ENCODE measurements at regions not wholly inside any gene's neighbourhood (a gene's known extent, or its start where the extent isn't known, plus 50 kb on each side); places are given as distances from the start of the nearest gene placed in this dataset.

DNA sequence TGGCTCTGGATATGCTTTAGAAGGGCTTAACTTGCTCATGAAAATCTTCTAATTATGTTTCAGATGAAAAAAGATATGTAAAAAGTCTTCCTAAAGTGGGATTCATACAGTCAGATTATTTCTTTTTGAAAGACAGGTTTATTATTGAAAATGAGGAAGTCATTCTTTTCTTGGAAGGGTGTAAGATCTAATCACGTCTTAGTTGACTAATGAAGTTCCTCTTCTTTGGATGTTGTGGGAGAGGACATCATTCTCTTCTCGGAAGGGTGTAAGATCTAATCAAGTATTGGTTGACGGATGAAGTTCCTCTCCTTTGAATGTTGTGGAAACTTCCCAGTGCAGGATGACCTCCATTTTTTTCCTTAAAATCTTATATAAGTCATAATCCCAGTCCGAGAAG lies 74.9 kb downstream of the ALG10 start:
- H3K36me3 ChIP-seq (ENCODE audit: control insufficient read depth in 2 of 2, insufficient read depth in 1 of 2, low read length in 2 of 2) = no peaks in the 10 kb centered on the region
- POLR2A ChIA-PET = no interaction called here
- no peaks in the 10 kb centered on the region for H3K9me3 ChIP-seq (ENCODE audit: control insufficient read depth, insufficient read depth, low read depth, low read length)
- TF ChIP-seq KLF8 (tag by site-specific recombination; IDR thresholded peaks at IDR 0.05) = no peak
- TF ChIP-seq ZNF19 (tag by site-specific recombination; IDR thresholded peaks at IDR 0.05; ENCODE audit: low read depth) = no peak
- TF ChIP-seq ZNF211 (tag by site-specific recombination; IDR thresholded peaks at IDR 0.05; ENCODE audit: low read depth) = no peak
- no peak for TF ChIP-seq ZNF610 (tag by site-specific recombination; IDR thresholded peaks at IDR 0.05; ENCODE audit: borderline replicate concordance)
- TF ChIP-seq, protein P1, sequence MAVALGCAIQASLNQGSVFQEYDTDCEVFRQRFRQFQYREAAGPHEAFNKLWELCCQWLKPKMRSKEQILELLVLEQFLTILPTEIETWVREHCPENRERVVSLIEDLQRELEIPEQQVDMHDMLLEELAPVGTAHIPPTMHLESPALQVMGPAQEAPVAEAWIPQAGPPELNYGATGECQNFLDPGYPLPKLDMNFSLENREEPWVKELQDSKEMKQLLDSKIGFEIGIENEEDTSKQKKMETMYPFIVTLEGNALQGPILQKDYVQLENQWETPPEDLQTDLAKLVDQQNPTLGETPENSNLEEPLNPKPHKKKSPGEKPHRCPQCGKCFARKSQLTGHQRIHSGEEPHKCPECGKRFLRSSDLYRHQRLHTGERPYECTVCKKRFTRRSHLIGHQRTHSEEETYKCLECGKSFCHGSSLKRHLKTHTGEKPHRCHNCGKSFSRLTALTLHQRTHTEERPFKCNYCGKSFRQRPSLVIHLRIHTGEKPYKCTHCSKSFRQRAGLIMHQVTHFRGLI (tag by site-specific recombination; IDR thresholded peaks at IDR 0.05) = no peak
- no peak for TF ChIP-seq ZNF626 (tag by site-specific recombination; IDR thresholded peaks at IDR 0.05)
- TF ChIP-seq, protein P2, sequence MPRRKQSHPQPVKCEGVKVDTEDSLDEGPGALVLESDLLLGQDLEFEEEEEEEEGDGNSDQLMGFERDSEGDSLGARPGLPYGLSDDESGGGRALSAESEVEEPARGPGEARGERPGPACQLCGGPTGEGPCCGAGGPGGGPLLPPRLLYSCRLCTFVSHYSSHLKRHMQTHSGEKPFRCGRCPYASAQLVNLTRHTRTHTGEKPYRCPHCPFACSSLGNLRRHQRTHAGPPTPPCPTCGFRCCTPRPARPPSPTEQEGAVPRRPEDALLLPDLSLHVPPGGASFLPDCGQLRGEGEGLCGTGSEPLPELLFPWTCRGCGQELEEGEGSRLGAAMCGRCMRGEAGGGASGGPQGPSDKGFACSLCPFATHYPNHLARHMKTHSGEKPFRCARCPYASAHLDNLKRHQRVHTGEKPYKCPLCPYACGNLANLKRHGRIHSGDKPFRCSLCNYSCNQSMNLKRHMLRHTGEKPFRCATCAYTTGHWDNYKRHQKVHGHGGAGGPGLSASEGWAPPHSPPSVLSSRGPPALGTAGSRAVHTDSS (tag by site-specific recombination; IDR thresholded peaks at IDR 0.05) = no peak
- no peak for TF ChIP-seq KLF1 (tag by site-specific recombination; IDR thresholded peaks at IDR 0.05)
- CTCF ChIA-PET = no interaction called here
- H3K4me1 ChIP-seq (ENCODE audit: control insufficient read depth, insufficient read depth, low read length) = no peaks in the 10 kb centered on the region
- no peak overlapping the region for H3K4me3 ChIP-seq (ENCODE audit: low read depth, low read length)
- H3K27ac ChIP-seq (ENCODE audit: extremely low read depth, low read depth, low read length) = no peak overlapping the region

DNA sequence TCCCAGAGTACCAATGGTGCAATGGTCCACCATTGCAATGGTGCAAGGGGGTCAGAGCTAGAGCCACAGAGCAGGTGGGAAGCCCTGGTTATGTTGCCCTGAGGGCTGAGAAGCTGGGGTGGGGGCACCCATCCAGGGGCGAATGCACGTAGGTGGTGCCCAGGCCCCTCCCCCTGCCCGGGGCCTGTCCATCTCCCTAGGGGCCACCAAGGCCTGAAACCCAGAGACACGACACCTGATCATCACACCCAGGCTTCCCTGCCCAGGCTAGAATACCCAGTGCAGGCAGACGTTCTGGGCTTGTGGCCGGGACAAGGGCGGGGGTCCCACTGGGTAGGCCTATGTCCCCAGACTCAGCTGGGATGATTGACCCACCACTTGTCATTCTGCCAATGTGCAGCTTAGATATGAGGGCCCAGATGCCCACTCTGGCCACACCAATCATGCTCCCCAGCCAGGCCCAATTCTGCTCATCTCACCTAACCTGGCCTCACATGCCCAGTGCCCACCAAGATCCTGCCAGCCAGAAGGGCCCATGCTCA lies 83.2 kb downstream of the ALG10 start:
- POLR2A ChIA-PET = no interaction called here
- CTCF ChIA-PET = no interaction called here
- no peak overlapping the region for H3K27ac ChIP-seq (ENCODE audit: extremely low read depth, low read depth, low read length)
- no peaks in the 10 kb centered on the region for H3K36me3 ChIP-seq (ENCODE audit: control insufficient read depth in 2 of 2, insufficient read depth in 1 of 2, low read length in 2 of 2)
- H3K4me1 ChIP-seq (ENCODE audit: control insufficient read depth, insufficient read depth, low read length) = no peaks in the 10 kb centered on the region
- H3K4me3 ChIP-seq (ENCODE audit: low read depth, low read length) = no peak overlapping the region
- no peaks in the 10 kb centered on the region for H3K9me3 ChIP-seq (ENCODE audit: control insufficient read depth, insufficient read depth, low read depth, low read length)
- TF ChIP-seq, protein P3, sequence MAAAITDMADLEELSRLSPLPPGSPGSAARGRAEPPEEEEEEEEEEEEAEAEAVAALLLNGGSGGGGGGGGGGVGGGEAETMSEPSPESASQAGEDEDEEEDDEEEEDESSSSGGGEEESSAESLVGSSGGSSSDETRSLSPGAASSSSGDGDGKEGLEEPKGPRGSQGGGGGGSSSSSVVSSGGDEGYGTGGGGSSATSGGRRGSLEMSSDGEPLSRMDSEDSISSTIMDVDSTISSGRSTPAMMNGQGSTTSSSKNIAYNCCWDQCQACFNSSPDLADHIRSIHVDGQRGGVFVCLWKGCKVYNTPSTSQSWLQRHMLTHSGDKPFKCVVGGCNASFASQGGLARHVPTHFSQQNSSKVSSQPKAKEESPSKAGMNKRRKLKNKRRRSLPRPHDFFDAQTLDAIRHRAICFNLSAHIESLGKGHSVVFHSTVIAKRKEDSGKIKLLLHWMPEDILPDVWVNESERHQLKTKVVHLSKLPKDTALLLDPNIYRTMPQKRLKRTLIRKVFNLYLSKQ (tag by site-specific recombination; IDR thresholded peaks at IDR 0.05; ENCODE audit: borderline replicate concordance) = no peak
- TF ChIP-seq, protein P4, sequence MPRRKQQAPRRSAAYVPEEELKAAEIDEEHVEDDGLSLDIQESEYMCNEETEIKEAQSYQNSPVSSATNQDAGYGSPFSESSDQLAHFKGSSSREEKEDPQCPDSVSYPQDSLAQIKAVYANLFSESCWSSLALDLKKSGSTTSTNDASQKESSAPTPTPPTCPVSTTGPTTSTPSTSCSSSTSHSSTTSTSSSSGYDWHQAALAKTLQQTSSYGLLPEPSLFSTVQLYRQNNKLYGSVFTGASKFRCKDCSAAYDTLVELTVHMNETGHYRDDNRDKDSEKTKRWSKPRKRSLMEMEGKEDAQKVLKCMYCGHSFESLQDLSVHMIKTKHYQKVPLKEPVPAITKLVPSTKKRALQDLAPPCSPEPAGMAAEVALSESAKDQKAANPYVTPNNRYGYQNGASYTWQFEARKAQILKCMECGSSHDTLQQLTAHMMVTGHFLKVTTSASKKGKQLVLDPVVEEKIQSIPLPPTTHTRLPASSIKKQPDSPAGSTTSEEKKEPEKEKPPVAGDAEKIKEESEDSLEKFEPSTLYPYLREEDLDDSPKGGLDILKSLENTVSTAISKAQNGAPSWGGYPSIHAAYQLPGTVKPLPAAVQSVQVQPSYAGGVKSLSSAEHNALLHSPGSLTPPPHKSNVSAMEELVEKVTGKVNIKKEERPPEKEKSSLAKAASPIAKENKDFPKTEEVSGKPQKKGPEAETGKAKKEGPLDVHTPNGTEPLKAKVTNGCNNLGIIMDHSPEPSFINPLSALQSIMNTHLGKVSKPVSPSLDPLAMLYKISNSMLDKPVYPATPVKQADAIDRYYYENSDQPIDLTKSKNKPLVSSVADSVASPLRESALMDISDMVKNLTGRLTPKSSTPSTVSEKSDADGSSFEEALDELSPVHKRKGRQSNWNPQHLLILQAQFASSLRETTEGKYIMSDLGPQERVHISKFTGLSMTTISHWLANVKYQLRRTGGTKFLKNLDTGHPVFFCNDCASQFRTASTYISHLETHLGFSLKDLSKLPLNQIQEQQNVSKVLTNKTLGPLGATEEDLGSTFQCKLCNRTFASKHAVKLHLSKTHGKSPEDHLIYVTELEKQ (tag by site-specific recombination; IDR thresholded peaks at IDR 0.05; ENCODE audit: borderline replicate concordance) = no peak
- TF ChIP-seq ZNF529 (tag by site-specific recombination; IDR thresholded peaks at IDR 0.05; ENCODE audit: insufficient replicate concordance) (no peak), ZSCAN23 (tag by site-specific recombination; IDR thresholded peaks at IDR 0.05) (no peak), ZNF670 (tag by site-specific recombination; IDR thresholded peaks at IDR 0.05; ENCODE audit: low read depth) (no peak), ZNF548 (tag by site-specific recombination; IDR thresholded peaks at IDR 0.05) (no peak)
- TF ChIP-seq, protein P5, sequence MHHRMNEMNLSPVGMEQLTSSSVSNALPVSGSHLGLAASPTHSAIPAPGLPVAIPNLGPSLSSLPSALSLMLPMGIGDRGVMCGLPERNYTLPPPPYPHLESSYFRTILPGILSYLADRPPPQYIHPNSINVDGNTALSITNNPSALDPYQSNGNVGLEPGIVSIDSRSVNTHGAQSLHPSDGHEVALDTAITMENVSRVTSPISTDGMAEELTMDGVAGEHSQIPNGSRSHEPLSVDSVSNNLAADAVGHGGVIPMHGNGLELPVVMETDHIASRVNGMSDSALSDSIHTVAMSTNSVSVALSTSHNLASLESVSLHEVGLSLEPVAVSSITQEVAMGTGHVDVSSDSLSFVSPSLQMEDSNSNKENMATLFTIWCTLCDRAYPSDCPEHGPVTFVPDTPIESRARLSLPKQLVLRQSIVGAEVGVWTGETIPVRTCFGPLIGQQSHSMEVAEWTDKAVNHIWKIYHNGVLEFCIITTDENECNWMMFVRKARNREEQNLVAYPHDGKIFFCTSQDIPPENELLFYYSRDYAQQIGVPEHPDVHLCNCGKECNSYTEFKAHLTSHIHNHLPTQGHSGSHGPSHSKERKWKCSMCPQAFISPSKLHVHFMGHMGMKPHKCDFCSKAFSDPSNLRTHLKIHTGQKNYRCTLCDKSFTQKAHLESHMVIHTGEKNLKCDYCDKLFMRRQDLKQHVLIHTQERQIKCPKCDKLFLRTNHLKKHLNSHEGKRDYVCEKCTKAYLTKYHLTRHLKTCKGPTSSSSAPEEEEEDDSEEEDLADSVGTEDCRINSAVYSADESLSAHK (tag by site-specific recombination; IDR thresholded peaks at IDR 0.05) = no peak
- TF ChIP-seq, protein P6, sequence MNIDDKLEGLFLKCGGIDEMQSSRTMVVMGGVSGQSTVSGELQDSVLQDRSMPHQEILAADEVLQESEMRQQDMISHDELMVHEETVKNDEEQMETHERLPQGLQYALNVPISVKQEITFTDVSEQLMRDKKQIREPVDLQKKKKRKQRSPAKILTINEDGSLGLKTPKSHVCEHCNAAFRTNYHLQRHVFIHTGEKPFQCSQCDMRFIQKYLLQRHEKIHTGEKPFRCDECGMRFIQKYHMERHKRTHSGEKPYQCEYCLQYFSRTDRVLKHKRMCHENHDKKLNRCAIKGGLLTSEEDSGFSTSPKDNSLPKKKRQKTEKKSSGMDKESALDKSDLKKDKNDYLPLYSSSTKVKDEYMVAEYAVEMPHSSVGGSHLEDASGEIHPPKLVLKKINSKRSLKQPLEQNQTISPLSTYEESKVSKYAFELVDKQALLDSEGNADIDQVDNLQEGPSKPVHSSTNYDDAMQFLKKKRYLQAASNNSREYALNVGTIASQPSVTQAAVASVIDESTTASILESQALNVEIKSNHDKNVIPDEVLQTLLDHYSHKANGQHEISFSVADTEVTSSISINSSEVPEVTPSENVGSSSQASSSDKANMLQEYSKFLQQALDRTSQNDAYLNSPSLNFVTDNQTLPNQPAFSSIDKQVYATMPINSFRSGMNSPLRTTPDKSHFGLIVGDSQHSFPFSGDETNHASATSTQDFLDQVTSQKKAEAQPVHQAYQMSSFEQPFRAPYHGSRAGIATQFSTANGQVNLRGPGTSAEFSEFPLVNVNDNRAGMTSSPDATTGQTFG (tag by site-specific recombination; IDR thresholded peaks at IDR 0.05; ENCODE audit: borderline replicate concordance) = no peak
